T-helper 1 cell (primary cell): ENCODE measurements at regions not wholly inside any gene's neighbourhood (a gene's known extent, or its start where the extent isn't known, plus 50 kb on each side); places are given as distances from the start of the nearest gene placed in this dataset.

Experiments
- DNase-seq, 5 donors: peaks; one replicate each; pipeline ENCODE4 v3.0.0-alpha.2; 2012 to 2020

DNA sequence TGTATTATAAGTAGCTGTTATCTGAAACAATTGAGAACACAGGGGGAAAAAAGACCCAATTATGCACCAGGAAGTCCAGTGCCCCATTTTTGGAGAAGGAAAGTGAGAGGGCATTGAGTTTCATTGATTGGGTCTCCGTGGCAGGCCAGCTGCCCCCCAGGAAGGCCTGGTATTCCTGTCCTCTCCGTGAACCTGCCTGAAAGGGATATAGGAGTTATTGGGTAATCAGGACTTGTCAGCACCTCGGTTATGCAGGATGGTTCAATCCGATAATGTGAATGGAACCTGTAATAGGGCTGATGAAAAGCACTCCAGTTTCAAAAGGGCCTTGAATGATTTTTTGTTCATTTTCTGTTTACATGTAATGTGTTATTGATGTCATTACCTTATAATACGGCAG lies 122.0 kb upstream of the RARB start:
- no peak for DNase-seq

DNA sequence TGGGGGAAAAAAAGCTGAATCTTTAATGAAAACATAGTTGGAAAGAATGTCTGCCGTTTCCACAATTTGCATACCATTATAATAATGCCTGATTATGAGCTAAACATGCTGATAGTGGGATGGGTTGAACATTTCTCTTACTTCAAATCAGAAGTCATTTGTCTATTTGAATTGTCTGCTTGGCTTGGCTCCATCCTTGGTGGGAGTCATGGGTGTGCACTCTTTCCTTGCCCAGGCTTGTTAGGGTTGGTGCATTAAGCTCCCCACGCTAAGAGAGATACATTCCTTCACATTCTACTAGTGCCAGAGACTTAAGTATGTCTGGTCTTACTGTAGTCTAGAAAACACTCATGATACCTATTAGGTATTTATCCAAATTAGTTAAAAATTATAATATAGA lies 121.4 kb upstream of the RARB start:
- DNase-seq, result no peak

DNA sequence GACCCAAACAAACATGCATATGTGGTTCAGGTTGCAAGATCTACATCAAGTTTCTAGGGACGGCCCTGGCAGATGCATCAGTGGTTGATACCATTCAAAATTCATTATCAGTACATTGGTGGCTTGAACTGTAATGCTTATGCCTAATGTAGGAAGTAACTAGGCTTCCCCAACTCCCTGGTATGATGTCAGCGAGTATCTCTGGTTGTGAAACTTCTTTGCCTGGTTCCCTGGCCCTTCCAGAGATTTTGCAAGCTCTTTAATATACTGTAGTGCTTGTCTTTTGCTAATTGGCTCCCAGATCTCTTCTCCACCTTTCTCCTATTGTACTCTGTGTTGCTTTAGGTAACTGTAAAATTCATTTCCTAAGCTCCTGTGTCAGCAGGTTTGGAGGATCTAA lies 114.8 kb upstream of the RARB start:
- no peak for DNase-seq

DNA sequence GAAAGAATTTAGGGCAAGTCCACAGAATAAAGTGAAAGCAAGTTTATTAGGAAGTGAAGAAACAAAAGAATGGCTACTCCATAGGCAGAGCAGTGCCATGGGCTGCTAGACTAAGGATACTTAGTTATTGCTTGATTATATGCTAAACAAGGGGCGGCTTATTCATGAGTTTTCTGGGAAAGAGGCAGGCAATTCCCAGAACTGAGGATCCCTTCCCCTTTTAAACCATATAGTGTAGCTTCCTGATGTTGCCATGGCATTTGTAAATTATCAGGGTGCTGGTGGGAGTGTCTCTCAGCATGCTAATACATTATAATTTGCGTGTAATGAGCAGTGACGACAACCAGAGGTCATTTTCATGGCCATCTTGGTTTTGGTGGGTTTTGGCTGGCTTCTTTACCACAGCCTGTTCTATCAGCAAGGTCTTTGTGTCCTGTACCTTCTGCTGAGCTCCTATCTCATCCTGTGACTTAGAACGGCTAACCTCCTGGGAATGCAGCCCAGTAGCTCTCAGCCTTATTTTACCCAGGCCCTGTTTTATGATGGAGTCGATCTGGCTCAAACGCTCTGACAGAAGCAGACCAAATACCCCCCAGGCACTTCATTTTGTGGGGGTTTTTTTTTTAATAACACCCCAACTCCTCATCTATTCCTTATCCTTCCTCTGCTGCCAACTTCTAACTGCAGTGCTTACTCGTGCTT lies 103.0 kb upstream of the RARB start:
- no peak for DNase-seq

DNA sequence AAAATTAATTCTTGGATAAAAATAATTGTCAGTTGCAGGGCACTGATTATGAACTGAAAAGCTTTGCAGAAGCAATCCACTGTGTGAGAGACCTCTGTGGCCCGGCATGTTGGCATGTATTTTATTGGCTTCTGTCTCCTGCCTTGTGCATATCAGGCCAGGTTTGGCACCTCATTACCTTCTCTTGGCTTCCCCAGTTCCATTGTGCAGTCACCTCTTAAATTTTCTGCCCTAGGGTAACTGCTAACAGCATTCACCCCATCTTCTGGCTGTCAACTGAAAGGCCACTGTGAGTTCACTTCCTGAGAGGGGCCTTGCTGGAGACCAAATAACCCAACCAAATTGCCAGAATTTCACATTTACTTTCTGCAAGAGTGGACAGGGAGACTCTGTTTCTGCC lies 92.7 kb upstream of the RARB start:
- no peak for DNase-seq

DNA sequence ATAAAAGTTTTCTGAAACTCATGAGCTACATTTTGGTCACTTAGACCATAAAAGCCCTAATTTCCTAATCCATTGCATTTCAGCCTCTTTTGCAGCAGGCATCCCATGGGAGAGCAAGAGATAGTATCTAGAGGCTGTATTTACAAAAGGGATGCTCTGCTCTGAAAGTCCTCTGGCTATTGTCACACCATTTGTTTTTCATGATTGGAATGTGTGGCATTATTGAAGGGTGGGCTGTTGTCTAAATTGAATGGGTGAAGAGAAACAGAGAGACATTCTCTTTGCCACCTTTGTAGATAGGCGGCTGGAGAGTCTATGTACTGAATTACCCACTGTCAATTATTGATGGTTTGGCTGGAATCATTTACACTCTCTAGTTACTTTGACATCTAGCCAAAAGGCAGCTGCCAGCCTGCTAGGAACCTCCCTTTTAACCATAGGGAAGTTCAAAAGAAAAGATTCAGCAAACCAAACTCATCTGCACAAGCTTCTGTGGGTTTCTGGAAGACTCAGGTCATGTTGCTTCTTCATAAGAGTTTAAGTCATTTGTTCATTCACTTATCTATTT lies 89.8 kb upstream of the RARB start:
- DNase-seq, result no peak

DNA sequence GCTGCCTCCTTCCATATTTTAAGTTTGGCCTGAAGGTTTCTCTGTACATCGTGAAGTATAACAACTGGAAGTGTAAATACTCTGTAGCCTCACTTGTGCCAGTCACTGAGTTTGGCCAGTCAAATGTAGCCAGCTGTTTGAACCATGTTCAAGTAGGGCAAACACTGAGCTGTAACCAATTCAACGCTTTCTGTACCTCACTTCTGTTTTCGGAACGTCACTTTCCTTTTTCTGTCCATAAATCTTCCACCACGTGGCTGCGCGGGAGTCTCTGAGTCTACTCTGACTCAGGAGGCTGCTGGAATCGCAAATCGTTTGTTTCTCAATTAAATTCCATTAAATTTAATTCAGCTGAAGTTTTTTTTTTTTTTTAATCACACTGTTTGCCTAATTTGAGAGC lies 88.8 kb upstream of the RARB start:
- no peak for DNase-seq

DNA sequence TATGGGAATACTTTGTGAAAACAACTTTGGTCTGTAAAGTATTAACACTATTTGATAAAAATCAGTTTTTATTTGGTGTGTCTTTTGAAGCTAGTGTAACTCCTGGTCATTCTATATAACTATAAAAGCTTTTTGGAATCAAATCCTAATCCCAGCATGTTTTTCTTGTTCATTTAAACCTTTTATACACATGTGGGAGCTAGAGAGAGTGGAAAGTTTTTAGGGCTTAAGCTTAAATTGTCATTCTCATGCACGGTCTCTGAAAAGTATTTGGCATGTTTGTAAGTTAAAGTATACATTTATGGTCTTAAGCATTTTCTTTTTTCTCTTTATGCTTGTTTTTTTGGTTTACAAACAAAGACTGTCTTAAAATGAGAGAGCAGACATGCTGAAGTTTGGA lies 83.4 kb upstream of the RARB start:
- DNase-seq, result no peak

DNA sequence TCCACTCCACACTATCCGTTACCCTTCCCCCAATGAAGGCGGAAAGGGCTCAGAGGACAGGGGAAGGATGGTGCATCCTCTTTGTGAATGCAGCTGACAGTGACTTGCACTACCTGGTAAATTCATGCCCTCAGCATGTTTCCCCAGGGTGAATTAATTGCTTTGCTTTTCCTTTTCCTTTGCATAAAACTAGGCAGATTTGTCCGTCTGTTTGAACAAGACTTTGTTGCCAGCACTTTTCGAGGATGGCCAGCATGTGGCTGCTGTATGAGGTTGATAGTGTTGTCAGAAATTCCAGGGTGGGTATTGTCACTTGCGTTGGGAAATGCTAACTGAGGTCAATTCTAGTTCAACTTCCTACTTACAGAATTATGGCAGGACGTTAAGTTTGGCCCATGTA lies 79.0 kb upstream of the RARB start:
- no peak for DNase-seq

DNA sequence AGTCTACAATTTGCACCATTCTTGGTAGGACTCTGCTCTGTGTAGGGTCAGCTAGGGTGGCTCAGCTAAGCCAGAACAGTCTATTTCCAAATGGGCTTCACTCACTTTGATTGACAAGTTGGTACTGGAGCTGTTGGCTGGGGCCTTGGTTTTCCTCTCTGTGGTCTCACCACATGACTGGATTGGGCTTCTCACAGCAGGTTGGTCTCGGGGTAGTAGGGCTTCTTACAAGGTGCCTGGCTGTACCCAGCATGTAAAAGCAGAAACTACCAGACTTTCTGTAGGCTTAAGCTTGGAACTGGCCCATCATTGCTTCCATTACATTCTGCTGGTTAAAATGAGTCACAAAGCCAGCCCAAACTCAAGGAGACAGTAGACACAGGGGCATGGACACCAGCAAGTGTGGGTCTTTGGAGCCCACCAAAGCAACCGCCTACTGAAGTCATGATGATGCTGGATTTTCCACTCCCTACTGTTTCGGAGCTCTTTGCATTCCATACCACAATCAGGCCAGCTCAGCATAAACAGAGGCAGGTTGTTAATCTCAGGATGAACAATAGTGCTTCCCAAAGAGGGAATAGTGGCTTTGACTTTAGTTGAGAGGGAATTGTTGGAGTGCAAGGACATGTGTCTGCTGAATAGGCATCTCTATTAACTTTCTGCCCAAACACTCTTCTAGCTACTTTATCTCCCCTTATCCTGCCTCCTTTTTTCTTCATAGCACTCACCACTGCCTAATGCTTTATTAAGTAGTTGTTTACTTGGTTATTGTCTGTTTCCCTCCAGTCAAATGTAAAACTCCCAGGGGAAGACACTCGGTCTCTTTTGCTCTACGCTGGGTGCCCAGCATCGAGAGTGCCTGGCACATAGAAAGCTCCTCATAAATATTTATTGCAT lies 78.0 kb upstream of the RARB start:
- DNase-seq, result no peak

DNA sequence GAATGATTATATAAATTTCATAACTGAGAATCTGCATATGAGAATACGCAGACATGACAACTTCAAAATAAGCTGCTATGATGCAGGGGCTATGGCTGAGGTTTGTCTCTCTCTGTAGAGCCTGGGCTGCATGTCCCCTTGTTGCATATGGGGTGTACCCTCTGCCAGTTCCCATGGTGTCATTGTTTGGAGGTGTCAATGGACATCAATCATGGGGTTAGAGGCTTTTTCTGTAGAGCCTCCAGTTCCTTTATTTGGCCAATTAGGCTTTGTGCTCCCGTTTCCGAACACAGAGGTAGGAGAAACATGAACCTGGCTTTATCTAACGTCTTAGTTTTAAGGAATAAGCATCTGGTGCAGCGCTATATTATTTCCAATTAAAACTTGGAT lies 77.3 kb upstream of the RARB start:
- DNase-seq, result no peak

DNA sequence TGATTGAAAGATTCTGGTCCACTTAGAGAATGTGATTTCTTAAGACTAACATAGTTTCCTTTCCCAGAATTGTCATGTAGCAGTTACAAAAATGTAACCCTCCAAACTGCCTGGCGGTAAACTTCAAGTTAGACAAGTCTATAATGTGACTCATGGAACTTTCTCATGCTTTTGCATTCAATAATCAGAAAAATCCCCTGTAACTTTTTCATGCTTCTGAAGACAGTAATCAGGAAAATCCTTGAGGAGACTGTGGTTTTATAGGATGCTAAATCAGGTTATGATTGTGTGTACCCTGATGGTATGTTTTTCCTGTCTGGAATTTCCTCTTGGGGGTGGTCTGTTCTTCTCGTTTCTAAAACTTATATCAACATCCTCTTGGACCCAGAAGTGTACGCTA lies 74.0 kb upstream of the RARB start:
- no peak for DNase-seq

DNA sequence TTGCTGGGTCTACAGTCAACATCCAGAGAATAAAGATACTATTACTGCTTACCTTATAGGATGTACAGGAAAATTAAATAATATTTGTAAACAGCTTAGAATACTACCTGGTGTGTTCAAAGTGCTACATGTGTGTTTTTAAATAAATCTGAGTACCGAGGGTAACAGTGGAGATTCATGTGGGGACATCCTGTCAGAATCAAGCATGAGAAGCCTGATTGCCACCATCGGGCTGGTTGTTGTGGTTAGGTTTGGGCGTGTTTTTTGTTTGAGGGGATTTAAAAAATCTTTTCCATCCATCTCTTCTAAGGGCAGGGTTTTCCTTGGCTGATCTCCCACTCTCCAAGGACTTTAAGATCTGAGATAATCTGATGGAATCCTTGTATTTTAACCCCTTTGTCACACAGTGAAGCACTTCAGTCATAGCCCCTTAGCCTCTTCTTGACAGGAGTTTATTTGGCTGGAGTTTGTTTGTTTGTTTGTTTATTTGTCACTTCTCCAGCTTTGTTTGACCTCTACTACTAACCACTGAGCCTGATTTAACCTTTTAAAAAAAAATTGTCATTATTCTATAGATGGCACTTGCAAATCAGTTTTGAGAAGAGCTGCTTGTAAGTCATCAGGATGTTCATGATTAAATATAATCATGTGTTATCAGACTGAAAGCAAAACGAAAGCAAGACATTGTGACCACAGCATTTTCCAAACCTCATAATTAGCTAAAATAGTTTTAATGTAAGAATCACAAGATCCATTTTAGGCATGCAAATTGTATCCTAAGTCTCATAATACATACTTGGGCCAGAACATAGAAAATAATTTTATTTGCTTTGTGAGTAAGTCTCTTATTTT lies 72.8 kb upstream of the RARB start:
- DNase-seq, result no peak

DNA sequence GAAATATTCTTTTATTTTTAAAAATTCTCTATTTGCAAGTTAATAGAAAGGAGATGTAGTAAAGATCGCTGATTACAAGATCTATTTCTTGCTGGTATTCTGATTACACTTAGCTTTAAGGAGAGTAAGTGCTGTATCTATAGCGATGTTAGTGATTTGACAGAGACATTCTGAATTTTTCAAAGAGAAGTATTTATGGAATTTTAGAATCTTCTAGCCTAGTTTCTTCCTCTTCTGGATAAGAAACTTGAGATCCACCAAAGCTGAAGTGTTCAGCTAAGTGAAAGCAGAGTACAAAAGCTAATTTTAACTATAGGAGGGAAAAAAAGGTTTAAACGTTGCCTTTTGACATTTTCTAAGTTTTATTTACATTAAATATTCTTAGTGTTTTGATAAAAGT lies 72.1 kb upstream of the RARB start:
- DNase-seq, result no peak

DNA sequence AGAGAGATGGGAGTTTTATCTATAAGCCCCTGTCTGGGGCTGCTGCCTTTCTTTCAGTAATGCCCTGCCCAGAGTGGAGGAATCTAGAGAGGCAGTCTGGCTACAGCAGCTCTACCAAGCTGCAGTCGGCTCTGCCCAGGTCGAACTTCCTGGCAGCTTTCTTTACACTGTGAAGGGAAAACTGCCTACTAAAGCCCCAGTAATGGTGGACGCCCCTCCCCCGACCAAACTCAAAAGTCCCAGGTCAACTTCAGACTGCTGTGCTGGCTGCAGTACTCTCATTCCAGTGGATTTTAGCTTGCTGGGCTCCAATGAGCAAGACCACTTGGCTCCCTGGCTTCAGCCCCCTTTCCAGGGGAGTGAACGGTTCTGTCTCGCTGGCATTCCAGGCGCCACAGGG lies 65.9 kb upstream of the RARB start:
- DNase-seq, result no peak

DNA sequence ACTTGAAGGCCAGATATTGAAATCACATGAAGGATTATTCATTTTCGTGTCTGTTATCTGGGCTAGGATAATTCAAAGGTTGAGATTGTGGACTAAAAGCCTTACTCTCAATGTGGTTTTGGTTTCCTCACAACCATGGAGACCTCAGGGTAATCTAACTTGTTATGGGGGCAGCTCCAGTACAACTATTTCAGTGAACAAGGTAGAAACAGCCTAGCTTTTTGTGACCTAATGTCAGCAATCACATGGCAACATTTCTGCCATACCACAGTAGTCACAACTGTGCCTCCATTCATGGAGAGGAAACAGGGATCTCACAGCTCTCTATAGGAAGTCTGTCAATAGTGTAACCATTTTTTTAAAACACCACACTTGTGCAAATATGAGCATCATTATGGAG lies 62.4 kb upstream of the RARB start:
- no peak for DNase-seq

DNA sequence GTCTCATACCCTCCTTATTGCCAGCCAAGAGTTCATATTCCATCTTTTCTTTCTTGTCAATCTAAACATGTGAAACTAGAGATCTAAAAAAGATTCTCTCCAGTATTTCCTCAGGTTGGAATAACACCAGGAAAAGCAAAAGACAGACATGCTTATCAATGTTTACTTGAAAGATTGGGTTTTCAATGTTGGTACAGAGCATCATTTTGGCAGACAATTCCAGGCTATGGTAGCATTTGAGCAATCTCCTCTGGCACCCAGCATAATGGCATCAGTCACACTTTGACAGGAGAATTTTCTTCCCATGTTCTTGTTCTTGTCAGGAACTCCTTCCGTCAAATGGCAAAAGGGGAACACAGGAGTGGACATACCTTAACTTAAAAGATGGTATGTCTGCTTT lies 61.0 kb upstream of the RARB start:
- DNase-seq, result no peak

DNA sequence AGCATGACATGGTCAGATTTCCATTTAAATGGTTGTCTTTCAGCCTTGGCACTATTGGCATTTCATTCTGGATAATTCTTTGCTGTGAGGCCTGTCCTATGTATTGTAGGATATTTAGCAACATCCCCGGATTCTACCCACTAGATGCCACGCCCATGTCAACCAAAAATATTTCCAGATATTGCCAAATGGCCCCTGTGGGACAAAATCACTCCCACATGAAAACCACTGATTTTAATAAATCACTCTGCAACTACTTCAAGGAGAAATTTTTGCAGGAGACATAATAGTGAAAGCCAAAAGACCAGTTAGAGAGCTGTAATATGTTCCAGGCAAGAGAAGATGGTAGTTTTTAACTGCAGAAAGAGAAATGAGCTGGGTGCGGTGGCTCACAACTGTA lies 55.9 kb upstream of the RARB start:
- DNase-seq, result no peak

DNA sequence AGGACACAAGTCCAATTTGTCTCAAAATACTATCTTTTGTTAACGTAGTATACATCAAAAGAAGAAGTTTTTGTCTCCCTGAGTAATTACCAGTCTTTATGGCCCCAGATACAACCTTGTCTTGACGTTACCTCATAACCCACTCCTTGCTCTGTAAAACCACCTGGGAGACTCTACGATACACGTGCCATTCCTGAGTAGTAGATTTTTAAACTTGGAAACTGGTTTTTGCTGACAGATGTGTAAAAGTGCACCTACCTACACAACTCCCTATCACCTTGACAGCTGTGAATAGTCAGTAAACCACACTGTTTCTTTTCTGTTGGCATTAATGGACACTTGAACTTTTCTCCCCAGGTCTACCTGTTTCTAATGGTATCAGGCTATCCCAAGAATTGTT lies 51.7 kb upstream of the RARB start:
- DNase-seq, result no peak

DNA sequence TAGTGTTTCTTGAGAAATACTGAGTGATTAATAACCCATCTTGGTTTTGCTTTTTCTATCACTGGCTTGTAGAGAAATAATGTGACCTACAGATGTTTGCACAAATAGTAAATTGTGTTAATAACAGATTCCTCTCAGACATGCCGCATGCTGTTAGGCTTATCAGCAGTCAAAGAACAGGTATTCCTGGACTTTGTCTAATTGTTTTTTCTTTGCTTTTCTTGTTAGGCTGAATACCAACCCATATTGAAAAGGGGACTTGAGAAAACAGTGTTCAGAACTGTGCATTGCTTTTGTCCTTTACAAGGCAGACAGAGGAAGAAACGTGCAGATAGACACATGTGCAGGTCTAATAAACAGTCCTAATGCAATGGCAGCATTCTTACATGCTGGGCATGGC lies 51.0 kb upstream of the RARB start:
- no peak for DNase-seq
